HG03159 (cell line): ENCODE measurements at regions not wholly inside any gene's neighbourhood (a gene's known extent, or its start where the extent isn't known, plus 50 kb on each side); places are given as distances from the start of the nearest gene placed in this dataset.

Experiments used
- ATAC-seq: cut with Tn5 transposase; IDR thresholded peaks from one replicate; pipeline ENCODE4 v1.9.1; 2021; ENCODE audit warnings: mild to moderate bottlenecking, moderate library complexity; ENCODE audit not compliant: unreplicated experiment

GRCh38 chr12:127438512-127439244 is 828.3 kb upstream of the TMEM132C start:
- ATAC-seq: no peak

- ATAC-seq: no peak
These were observed 821.3 kb upstream of the TMEM132C start for GRCh38 chr12:127445581-127446139.

GRCh38 chr12:127448906-127449305 is 818.1 kb upstream of the TMEM132C start:
- ATAC-seq: no peak

- ATAC-seq: no peak
These were observed 816.1 kb upstream of the TMEM132C start for GRCh38 chr12:127450826-127451225.

GRCh38 chr12:127455347-127456265 is 811.4 kb upstream of the TMEM132C start:
- ATAC-seq: no peak

- ATAC-seq: no peak
These were observed 809.2 kb upstream of the TMEM132C start for GRCh38 chr12:127457726-127458125.

- ATAC-seq: no peak
These were observed 807.8 kb upstream of the TMEM132C start for GRCh38 chr12:127459166-127459565.

- ATAC-seq: no peak
These were observed 807.3 kb upstream of the TMEM132C start for GRCh38 chr12:127459687-127460086.

- ATAC-seq: no peak
These were observed 803.7 kb upstream of the TMEM132C start for GRCh38 chr12:127463237-127463636.

GRCh38 chr12:127469331-127469730 is 797.6 kb upstream of the TMEM132C start:
- ATAC-seq: no peak

- no peak for ATAC-seq
These were observed 793.2 kb upstream of the TMEM132C start for GRCh38 chr12:127473766-127474165.

GRCh38 chr12:127479256-127479655 is 787.7 kb upstream of the TMEM132C start:
- ATAC-seq: no peak

GRCh38 chr12:127480775-127481314 is 786.1 kb upstream of the TMEM132C start:
- ATAC-seq: no peak

- ATAC-seq: no peak
These were observed 784.0 kb upstream of the TMEM132C start for GRCh38 chr12:127482950-127483349.

- ATAC-seq: no peak
These were observed 781.4 kb upstream of the TMEM132C start for GRCh38 chr12:127485528-127485927.

- no peak for ATAC-seq
These were observed 779.9 kb upstream of the TMEM132C start for GRCh38 chr12:127487031-127487430.

- ATAC-seq: no peak
These were observed 777.9 kb upstream of the TMEM132C start for GRCh38 chr12:127489061-127489460.

GRCh38 chr12:127494961-127495915 is 771.7 kb upstream of the TMEM132C start:
- ATAC-seq: no peak

- ATAC-seq: no peak
These were observed 770.7 kb upstream of the TMEM132C start for GRCh38 chr12:127496255-127496654.

- no peak for ATAC-seq
These were observed 766.4 kb upstream of the TMEM132C start for GRCh38 chr12:127500512-127501035.
